ENCODE measurements at regions not wholly inside any gene's neighbourhood (a gene's known extent, or its start where the extent isn't known, plus 50 kb on each side); places are given as distances from the start of the nearest gene placed in this dataset.
"Not testable (repeated sequence)": the region's sequence is repeated elsewhere in the genome, so short reads cannot be mapped to it uniquely, and the experiment has no call there.

DNA sequence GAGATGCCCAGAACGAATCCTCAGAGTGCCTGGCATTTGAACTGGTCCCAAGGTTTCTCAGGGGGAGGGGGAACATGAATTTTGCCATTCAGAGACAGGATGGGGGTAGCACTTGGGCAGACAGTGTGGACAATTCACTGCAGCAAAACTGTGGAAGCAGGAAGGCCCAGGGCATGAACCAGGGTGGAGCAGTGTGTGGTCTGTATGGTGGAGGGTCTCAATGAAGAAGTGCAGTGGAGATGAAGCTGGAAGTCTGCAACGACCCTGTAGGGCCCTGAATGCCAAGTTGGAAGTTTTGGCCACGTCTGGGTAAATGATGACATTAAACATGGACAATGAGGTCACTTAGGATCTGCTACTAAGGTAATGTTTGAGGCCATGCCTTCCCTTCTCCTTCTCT is 273.9 kb downstream of the CDK5RAP2 start:
- TF ChIP-seq EZH2 (IDR thresholded peaks at IDR 0.05; ENCODE audit: borderline replicate concordance, low read length) (no peak), CTCF (IDR thresholded peaks at IDR 0.05; ENCODE audit: low read length) (no peak)
- H3K27me3 ChIP-seq (ENCODE audit: insufficient read depth, low read length), result no peaks in the 10 kb centered on the region
- H3K9me2 ChIP-seq (ENCODE audit: low read depth, low read length), result no peaks in the 10 kb centered on the region

GRCh38 chr9:120304896-120305295 is 275.1 kb downstream of the CDK5RAP2 start:
- H3K9ac ChIP-seq (ENCODE audit: low read length); H3K9me2 ChIP-seq (ENCODE audit: low read depth, low read length); H4K20me1 ChIP-seq (ENCODE audit: insufficient read depth, low read length); H3K27me3 ChIP-seq (ENCODE audit: insufficient read depth, low read length); H3K36me3 ChIP-seq (ENCODE audit: insufficient read depth, low read length); H3K4me3 ChIP-seq (ENCODE audit: low read depth, low read length, poor library complexity, severe bottlenecking); H3F3A ChIP-seq (ENCODE audit: insufficient read depth, low read length); H3K9me3 ChIP-seq (ENCODE audit: low read length); H2AFZ ChIP-seq (ENCODE audit: low read length); H3K4me1 ChIP-seq (ENCODE audit: insufficient read depth, low read length, severe bottlenecking); H3K79me2 ChIP-seq (ENCODE audit: insufficient read depth, low read length); H3K27ac ChIP-seq (ENCODE audit: low read depth, low read length, poor library complexity, severe bottlenecking); H3K4me2 ChIP-seq (ENCODE audit: low read length): not testable (repeated sequence)

More for the DNA sequence above, 273.9 kb downstream of the CDK5RAP2 start:
- Histone ChIP-seq H3K36me3 (ENCODE audit: insufficient read depth, low read length) (no peaks in the 10 kb centered on the region), H2AFZ (ENCODE audit: low read length) (no peak overlapping the region), H4K20me1 (ENCODE audit: insufficient read depth, low read length) (no peaks in the 10 kb centered on the region), H3K9me3 (ENCODE audit: low read length) (no peaks in the 10 kb centered on the region), H3K27ac (ENCODE audit: low read depth, low read length, poor library complexity, severe bottlenecking) (no peak overlapping the region), H3K79me2 (ENCODE audit: insufficient read depth, low read length) (no peaks in the 10 kb centered on the region), H3K4me1 (ENCODE audit: insufficient read depth, low read length, severe bottlenecking) (no peaks in the 10 kb centered on the region), H3F3A (ENCODE audit: insufficient read depth, low read length) (no peaks in the 10 kb centered on the region), H3K9ac (ENCODE audit: low read length) (no peak overlapping the region), H3K4me2 (ENCODE audit: low read length) (no peak overlapping the region), H3K4me3 (ENCODE audit: low read depth, low read length, poor library complexity, severe bottlenecking) (no peak overlapping the region)

GRCh38 chr9:120303519-120303918 is 276.4 kb downstream of the CDK5RAP2 start:
- H3K9me2 ChIP-seq (ENCODE audit: low read depth, low read length), result no peaks in the 10 kb centered on the region
- no peak for TF ChIP-seq EZH2 (IDR thresholded peaks at IDR 0.05; ENCODE audit: borderline replicate concordance, low read length)
- no peak for TF ChIP-seq CTCF (IDR thresholded peaks at IDR 0.05; ENCODE audit: low read length)

DNA sequence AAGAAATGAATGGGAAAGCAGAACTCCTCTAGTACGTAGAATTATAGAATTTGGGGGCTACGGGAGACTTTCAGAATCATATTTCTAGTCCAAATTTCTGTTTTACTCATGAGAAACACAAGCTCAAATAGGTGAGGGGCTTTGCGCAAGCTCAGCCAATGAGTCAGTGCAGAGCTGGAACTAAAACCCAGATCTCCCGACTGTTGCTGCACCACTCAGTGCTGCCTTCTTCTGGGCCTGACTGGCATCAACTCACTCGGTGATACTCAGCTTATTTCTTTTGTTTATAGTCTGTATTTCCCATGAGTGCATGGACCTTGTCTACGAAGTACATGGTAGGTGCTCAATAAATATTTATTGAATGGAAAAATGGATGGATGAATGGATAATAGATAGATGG is 280.2 kb downstream of the CDK5RAP2 start:
- Histone ChIP-seq H3F3A (ENCODE audit: insufficient read depth, low read length) (no peaks in the 10 kb centered on the region), H3K27ac (ENCODE audit: low read depth, low read length, poor library complexity, severe bottlenecking) (no peak overlapping the region), H3K36me3 (ENCODE audit: insufficient read depth, low read length) (no peaks in the 10 kb centered on the region), H3K27me3 (ENCODE audit: insufficient read depth, low read length) (no peaks in the 10 kb centered on the region; the same call in 1 of the 2 replicates), H4K20me1 (ENCODE audit: insufficient read depth, low read length) (no peaks in the 10 kb centered on the region), H3K9ac (ENCODE audit: low read length) (no peak overlapping the region), H3K4me1 (ENCODE audit: insufficient read depth, low read length, severe bottlenecking) (no peaks in the 10 kb centered on the region), H3K79me2 (ENCODE audit: insufficient read depth, low read length) (no peaks in the 10 kb centered on the region), H3K4me3 (ENCODE audit: low read depth, low read length, poor library complexity, severe bottlenecking) (no peak overlapping the region), H3K9me3 (ENCODE audit: low read length) (no peaks in the 10 kb centered on the region), H3K9me2 (ENCODE audit: low read depth, low read length) (no peaks in the 10 kb centered on the region), H2AFZ (ENCODE audit: low read length) (no peak overlapping the region), H3K4me2 (ENCODE audit: low read length) (no peak overlapping the region)
- no peak for TF ChIP-seq EZH2 (IDR thresholded peaks at IDR 0.05; ENCODE audit: borderline replicate concordance, low read length)
- no peak; the same call in 1 of the 2 replicates for TF ChIP-seq CTCF (IDR thresholded peaks at IDR 0.05; ENCODE audit: low read length)

More at GRCh38 chr9:120303519-120303918, 276.4 kb downstream of the CDK5RAP2 start:
- Histone ChIP-seq H3K27ac (ENCODE audit: low read depth, low read length, poor library complexity, severe bottlenecking) (no peak overlapping the region), H3K27me3 (ENCODE audit: insufficient read depth, low read length) (no peaks in the 10 kb centered on the region), H3K79me2 (ENCODE audit: insufficient read depth, low read length) (no peaks in the 10 kb centered on the region), H4K20me1 (ENCODE audit: insufficient read depth, low read length) (no peaks in the 10 kb centered on the region), H2AFZ (ENCODE audit: low read length) (no peak overlapping the region), H3K4me1 (ENCODE audit: insufficient read depth, low read length, severe bottlenecking) (no peaks in the 10 kb centered on the region), H3K9ac (ENCODE audit: low read length) (no peak overlapping the region), H3K9me3 (ENCODE audit: low read length) (no peaks in the 10 kb centered on the region), H3K4me3 (ENCODE audit: low read depth, low read length, poor library complexity, severe bottlenecking) (no peak overlapping the region), H3K36me3 (ENCODE audit: insufficient read depth, low read length) (no peaks in the 10 kb centered on the region), H3K4me2 (ENCODE audit: low read length) (no peak overlapping the region), H3F3A (ENCODE audit: insufficient read depth, low read length) (no peaks in the 10 kb centered on the region)

Data from OCI-LY1 (cell line).